IPS-15b (cell line): ENCODE measurements at regions not wholly inside any gene's neighbourhood (a gene's known extent, or its start where the extent isn't known, plus 50 kb on each side); places are given as distances from the start of the nearest gene placed in this dataset.

Source experiments
- H3K27me3 ChIP-seq: one replicate; pipeline ENCODE4 v1.6.1; 2013; ENCODE audit warnings: low read length; ENCODE audit not compliant: control insufficient read depth, insufficient read depth
- H3K36me3 ChIP-seq: one replicate; pipeline ENCODE4 v1.6.1; 2013; ENCODE audit warnings: low read length; ENCODE audit not compliant: control insufficient read depth, insufficient read depth
- H3K4me1 ChIP-seq: one replicate; pipeline ENCODE4 v1.6.1; 2013; ENCODE audit warnings: mild to moderate bottlenecking, low read length; ENCODE audit not compliant: control insufficient read depth, insufficient read depth
- H3K4me3 ChIP-seq: one replicate; pipeline ENCODE4 v1.5.1; 2013; ENCODE audit warnings: low read depth, low read length
- H3K9ac ChIP-seq: one replicate; pipeline ENCODE4 v1.6.1; 2013; ENCODE audit warnings: low read depth, mild to moderate bottlenecking, low read length
- H3K9me3 ChIP-seq: one replicate; pipeline ENCODE4 v1.6.1; 2013; ENCODE audit warnings: mild to moderate bottlenecking, low read length; ENCODE audit not compliant: control insufficient read depth, insufficient read depth

- H3K4me3 ChIP-seq, result no peak overlapping the region
- peaks cover 6% of the 10 kb centered on the region for H3K4me1 ChIP-seq
- no peaks in the 10 kb centered on the region for H3K36me3 ChIP-seq
- no peaks in the 10 kb centered on the region for H3K9me3 ChIP-seq
- no peak overlapping the region for H3K9ac ChIP-seq
- H3K27me3 ChIP-seq, result no peaks in the 10 kb centered on the region
These were observed 483.3 kb downstream of the VRK1 start for GRCh38 chr14:97280526-97280925.

GRCh38 chr14:97281741-97282140 lies 484.6 kb downstream of the VRK1 start:
- no peaks in the 10 kb centered on the region for H3K9me3 ChIP-seq
- no peak overlapping the region for H3K9ac ChIP-seq
- peaks cover 6% of the 10 kb centered on the region for H3K4me1 ChIP-seq
- H3K4me3 ChIP-seq, result no peak overlapping the region
- H3K36me3 ChIP-seq, result no peaks in the 10 kb centered on the region
- H3K27me3 ChIP-seq, result peaks cover 2% of the 10 kb centered on the region

GRCh38 chr14:97282210-97283004 lies 485.2 kb downstream of the VRK1 start:
- Histone ChIP-seq H3K4me1 (peaks cover 6% of the 10 kb centered on the region), H3K9me3 (no peaks in the 10 kb centered on the region), H3K9ac (no peak overlapping the region), H3K36me3 (no peaks in the 10 kb centered on the region), H3K4me3 (no peak overlapping the region), H3K27me3 (peaks cover 2% of the 10 kb centered on the region)

GRCh38 chr14:97283005-97283403 lies 485.8 kb downstream of the VRK1 start:
- H3K4me3 ChIP-seq, result no peak overlapping the region

DNA sequence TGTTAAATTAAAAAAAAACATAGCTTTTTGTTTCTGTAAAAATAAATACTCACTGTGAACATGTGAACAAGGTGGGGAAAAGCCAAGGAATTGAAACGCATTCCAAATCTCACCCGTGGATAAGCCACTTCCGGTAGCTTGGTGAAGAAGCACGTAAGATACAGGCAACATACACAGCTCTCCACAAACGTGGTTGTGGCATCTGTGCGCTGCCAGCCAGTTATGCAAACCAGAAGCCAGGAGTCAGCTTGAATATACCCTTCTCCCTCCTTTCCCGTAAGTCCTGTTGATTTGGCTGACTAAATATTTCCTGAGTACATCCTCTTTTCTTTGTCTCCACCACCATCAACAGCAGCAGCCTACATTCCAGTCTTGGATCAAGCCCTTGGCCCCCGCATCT lies 486.2 kb downstream of the VRK1 start:
- H3K36me3 ChIP-seq, result no peaks in the 10 kb centered on the region
- no peak overlapping the region for H3K9ac ChIP-seq
- H3K4me1 ChIP-seq, result peaks cover 2% of the 10 kb centered on the region
- H3K4me3 ChIP-seq, result no peak overlapping the region
- no peaks in the 10 kb centered on the region for H3K9me3 ChIP-seq
- peaks cover 2% of the 10 kb centered on the region for H3K27me3 ChIP-seq

More at GRCh38 chr14:97283005-97283403, 485.8 kb downstream of the VRK1 start:
- Histone ChIP-seq H3K27me3 (peaks cover 2% of the 10 kb centered on the region), H3K4me1 (peaks cover 6% of the 10 kb centered on the region), H3K9ac (no peak overlapping the region), H3K9me3 (no peaks in the 10 kb centered on the region), H3K36me3 (no peaks in the 10 kb centered on the region)

DNA sequence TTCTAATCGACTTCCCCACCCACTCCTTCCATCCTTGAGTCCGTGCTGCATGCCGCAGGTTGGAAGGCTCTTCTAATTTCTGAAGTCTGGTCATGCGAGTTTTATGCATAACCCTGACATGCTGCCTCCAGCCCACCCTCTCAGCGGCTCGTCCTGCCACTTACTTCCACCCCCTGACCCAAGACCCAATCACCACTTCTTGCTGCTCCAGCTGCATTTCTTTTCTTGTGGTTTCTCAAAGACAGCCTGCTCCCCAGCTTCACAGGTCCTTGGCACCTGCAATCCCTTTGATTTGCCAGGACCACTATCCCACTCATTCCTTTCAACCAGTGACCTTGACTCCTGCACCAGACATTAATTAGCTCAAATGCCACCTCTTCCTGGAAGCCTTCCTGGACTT lies 486.7 kb downstream of the VRK1 start:
- Histone ChIP-seq H3K36me3 (no peaks in the 10 kb centered on the region), H3K4me1 (no peaks in the 10 kb centered on the region), H3K4me3 (no peak overlapping the region), H3K27me3 (peaks cover 2% of the 10 kb centered on the region), H3K9me3 (no peaks in the 10 kb centered on the region), H3K9ac (no peak overlapping the region)

DNA sequence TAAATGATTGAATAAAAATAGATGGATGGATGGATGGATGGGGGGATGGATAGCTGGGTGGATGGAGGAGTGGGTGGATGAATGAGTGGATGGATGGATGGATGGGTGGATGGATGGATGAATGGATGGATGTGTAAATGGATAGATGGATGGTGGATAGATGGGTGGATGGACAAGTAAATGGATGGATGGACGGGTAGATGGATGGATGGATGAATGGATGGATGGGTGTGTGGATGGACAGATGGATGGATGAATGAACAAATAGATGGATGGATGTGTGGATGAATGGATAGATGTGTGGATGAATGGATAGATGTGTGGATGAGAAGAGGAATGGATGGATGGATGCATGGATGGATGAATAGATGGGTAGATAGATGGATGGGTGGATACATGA lies 490.8 kb downstream of the VRK1 start:
- Histone ChIP-seq H3K9ac (no peak overlapping the region), H3K9me3 (no peaks in the 10 kb centered on the region), H3K4me3 (no peak overlapping the region), H3K27me3 (peaks cover 2% of the 10 kb centered on the region), H3K36me3 (no peaks in the 10 kb centered on the region), H3K4me1 (no peaks in the 10 kb centered on the region)

GRCh38 chr14:97290065-97290464 lies 492.9 kb downstream of the VRK1 start:
- Histone ChIP-seq H3K27me3 (peaks cover 2% of the 10 kb centered on the region), H3K4me1 (no peaks in the 10 kb centered on the region), H3K9me3 (no peaks in the 10 kb centered on the region), H3K9ac (no peak overlapping the region), H3K36me3 (no peaks in the 10 kb centered on the region), H3K4me3 (no peak overlapping the region)

- no peak overlapping the region for H3K4me3 ChIP-seq
- no peaks in the 10 kb centered on the region for H3K36me3 ChIP-seq
- H3K27me3 ChIP-seq, result peaks cover 2% of the 10 kb centered on the region
- no peak overlapping the region for H3K9ac ChIP-seq
- no peaks in the 10 kb centered on the region for H3K9me3 ChIP-seq
- no peaks in the 10 kb centered on the region for H3K4me1 ChIP-seq
These were observed 493.8 kb downstream of the VRK1 start for GRCh38 chr14:97290977-97291376.

- no peaks in the 10 kb centered on the region for H3K36me3 ChIP-seq
- peaks cover 2% of the 10 kb centered on the region for H3K4me1 ChIP-seq
- no peak overlapping the region for H3K4me3 ChIP-seq
- no peak overlapping the region for H3K9ac ChIP-seq
- no peaks in the 10 kb centered on the region for H3K27me3 ChIP-seq
- no peaks in the 10 kb centered on the region for H3K9me3 ChIP-seq
These were observed 496.5 kb downstream of the VRK1 start for GRCh38 chr14:97293659-97294058.

GRCh38 chr14:97295108-97295710 lies 498.0 kb downstream of the VRK1 start:
- Histone ChIP-seq H3K4me3 (no peak overlapping the region), H3K9me3 (no peaks in the 10 kb centered on the region), H3K27me3 (no peaks in the 10 kb centered on the region), H3K4me1 (peaks cover 2% of the 10 kb centered on the region), H3K36me3 (no peaks in the 10 kb centered on the region), H3K9ac (no peak overlapping the region)

DNA sequence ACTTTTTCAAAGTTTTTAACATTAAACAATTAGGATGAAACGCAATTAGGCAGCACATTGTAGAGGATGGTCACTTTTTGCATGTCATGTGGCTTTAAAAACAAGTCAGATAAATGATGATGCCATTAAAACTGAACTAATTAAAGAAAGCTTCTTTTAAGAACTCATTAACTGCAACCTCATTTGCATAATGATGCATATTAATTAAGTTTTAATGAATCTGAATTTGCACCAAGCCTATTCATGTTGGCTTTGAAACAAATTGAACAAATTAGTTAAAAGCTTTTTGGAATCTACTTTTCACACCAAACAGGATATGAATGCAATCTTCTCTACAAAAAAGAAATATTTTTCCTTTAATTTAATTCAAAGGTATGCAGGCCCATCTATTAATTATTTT lies 499.0 kb downstream of the VRK1 start:
- Histone ChIP-seq H3K4me3 (no peak overlapping the region), H3K9ac (no peak overlapping the region)

More for the DNA sequence above, 499.0 kb downstream of the VRK1 start:
- Histone ChIP-seq H3K36me3 (no peaks in the 10 kb centered on the region), H3K4me1 (peaks cover 2% of the 10 kb centered on the region), H3K9me3 (no peaks in the 10 kb centered on the region), H3K27me3 (no peaks in the 10 kb centered on the region)
